Astrocyte of the spinal cord (primary cell): ENCODE measurements at regions not wholly inside any gene's neighbourhood (a gene's known extent, or its start where the extent isn't known, plus 50 kb on each side); places are given as distances from the start of the nearest gene placed in this dataset.

ENCODE experiments used
- DNase-seq: peaks from one replicate; pipeline ENCODE4 v3.0.0; 2011; ENCODE audit warnings: low read depth, low spot score
- H3K4me3 ChIP-seq: 2 replicates; pipeline ENCODE4 v1.5.1; 2011; ENCODE audit warnings: low read depth, mild to moderate bottlenecking, low read length, moderate library complexity
- in situ Hi-C: cut with HindIII; loops from 2 replicates; pipeline ENCODE4 v1.10.0; 2017; ENCODE audit warnings: low sequenced_read_pairs
- TF ChIP-seq, protein P1 (sequence below): IDR thresholded peaks from 2 replicates; pipeline ENCODE4 v1.5.1; 2012; ENCODE audit warnings: low read depth, mild to moderate bottlenecking, low read length, inconsistent platforms

DNA sequence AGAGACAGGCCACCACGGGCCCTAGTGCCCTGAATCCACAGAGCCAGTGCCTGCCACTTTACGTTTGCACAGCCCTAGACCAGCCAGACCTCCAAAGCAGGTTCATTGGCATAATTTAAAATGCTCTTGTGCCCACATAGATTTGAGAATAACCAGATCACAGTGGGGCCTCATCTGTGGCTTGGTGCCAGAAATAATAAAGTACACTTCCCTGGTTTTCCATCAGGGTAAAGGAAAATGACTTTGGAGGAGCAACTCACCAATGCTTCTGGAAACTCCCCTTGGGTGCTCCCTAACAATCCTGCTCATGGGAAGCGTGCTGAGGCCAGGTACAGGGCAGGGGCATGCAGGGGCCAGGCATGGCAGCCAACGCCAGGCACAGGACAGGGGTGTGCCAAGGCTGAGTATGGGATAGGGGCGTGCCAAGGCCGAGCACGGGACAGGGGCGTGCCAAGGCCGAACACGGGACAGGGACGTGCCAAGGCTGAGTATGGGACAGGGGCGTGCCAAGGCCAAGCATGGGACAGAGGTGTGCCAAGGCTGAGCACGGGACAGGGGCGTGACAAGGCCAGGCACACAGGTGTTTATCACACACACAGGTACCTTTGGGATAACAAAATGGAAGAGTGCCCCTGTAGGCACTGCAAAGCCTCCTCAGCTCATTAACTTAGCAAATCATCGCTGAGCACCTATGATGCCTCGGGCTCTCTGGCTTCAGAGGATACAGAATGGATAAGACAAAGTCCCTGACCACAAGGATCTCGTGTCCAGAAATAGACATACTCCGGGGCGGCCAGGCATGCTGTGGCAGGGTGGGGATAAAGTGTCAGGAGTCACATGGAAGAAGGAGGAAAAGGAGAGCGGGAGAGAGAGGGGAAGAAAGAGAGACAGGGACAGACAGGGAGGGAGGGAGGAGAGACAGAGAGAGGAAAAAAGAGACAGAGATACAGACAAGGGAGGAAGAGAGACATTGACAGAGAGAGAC is 334.7 kb downstream of the EIPR1 start:
- in situ Hi-C loops: no loop called here

DNA sequence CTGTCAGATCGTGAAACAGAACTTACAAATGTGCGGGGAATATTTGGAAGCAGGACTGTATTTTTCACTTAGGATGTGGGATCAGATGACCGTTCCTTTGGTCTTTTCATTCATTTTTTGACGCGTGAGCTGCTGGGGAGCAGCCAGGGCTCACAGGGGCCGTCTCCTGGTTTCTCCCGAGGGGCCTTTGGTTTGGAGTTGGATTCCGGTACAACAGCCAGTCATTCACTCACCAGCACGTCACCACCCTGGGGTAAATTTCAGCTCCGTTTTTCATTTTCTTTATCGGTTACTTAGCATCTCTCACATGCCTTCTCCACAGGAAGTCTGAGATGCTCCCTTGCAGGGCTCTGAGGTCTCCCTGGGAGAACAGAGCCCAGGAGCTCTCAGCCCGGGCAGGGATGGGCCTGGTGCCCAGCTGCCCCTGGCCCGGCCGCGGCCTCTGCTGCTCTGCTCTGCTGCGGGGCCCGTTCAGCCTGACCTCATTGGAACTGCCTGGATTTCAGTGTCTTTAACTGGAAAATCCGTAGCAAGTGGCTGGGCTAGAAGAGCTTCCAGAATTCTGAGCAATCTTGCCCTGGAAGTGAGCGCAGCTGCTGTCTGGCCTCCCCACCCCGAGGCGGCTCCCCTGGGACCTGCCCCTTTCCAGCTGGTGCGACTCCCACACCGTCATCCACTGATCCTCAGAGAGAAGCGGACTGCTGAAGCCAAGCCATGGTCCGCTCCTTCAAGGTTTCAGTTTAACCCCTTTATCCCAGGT is 335.6 kb downstream of the EIPR1 start:
- in situ Hi-C loops: no loop called here
- no peak overlapping the region for H3K4me3 ChIP-seq
- peak; percentile 25 for DNase-seq
- TF ChIP-seq, protein P1, sequence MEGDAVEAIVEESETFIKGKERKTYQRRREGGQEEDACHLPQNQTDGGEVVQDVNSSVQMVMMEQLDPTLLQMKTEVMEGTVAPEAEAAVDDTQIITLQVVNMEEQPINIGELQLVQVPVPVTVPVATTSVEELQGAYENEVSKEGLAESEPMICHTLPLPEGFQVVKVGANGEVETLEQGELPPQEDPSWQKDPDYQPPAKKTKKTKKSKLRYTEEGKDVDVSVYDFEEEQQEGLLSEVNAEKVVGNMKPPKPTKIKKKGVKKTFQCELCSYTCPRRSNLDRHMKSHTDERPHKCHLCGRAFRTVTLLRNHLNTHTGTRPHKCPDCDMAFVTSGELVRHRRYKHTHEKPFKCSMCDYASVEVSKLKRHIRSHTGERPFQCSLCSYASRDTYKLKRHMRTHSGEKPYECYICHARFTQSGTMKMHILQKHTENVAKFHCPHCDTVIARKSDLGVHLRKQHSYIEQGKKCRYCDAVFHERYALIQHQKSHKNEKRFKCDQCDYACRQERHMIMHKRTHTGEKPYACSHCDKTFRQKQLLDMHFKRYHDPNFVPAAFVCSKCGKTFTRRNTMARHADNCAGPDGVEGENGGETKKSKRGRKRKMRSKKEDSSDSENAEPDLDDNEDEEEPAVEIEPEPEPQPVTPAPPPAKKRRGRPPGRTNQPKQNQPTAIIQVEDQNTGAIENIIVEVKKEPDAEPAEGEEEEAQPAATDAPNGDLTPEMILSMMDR: no peak

More for the DNA sequence above, 334.7 kb downstream of the EIPR1 start:
- TF ChIP-seq, protein P1: no peak
- DNase-seq: no peak
- H3K4me3 ChIP-seq: no peak overlapping the region

DNA sequence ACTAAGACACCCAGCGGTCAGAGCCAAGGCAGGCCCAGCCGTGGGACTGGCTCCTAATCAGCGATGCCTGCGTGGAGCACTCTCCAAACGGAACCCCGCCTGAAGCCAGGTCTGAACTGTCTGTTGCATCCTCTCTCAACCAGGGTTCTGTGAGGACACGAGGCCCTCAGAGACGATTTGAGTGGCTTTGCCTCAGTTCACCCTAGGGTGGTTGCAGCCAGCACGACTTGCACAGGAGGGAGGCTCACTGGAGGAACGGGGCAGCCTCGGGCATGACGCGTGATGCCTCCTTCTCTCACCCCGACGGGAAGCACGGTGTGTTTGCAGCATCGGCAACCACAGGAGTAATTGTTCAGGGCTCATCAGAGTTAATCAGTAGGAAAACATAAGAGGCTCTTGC is 336.4 kb downstream of the EIPR1 start:
- TF ChIP-seq, protein P1: no peak
- H3K4me3 ChIP-seq: no peak overlapping the region
- no peak for DNase-seq
- in situ Hi-C loops: no loop called here

DNA sequence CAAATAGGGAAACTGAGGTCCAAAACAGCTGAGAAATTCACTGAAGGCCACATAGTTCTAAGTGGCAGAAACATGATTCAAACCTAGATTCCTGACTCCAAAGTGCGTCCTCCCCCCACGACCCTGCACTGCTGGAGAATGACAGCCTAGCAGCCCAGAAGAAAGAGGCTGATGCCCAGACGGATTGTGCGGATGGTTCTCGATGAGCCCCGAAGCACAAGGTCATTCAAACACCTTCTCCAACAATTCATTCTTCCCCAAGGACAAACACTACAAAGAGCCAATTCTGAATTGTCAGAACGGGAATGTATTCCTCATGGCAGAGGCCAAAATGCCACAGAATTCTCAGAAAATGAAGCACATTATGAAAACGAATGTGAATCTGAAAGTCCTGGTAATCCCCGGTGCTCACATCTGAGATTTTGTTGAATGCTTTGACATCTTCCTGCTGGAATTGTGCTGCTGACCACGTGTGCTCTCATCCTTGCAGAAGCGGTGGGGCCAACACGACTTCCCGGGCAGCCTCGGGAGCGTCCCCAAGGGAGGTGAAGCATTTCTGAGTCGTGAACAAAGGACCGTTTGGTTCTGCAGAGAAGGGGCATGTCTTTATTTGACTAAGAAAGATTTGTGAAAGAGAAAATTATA is 337.0 kb downstream of the EIPR1 start:
- no peak for DNase-seq
- TF ChIP-seq, protein P1: no peak
- H3K4me3 ChIP-seq: no peak overlapping the region
- in situ Hi-C loops: no loop called here

DNA sequence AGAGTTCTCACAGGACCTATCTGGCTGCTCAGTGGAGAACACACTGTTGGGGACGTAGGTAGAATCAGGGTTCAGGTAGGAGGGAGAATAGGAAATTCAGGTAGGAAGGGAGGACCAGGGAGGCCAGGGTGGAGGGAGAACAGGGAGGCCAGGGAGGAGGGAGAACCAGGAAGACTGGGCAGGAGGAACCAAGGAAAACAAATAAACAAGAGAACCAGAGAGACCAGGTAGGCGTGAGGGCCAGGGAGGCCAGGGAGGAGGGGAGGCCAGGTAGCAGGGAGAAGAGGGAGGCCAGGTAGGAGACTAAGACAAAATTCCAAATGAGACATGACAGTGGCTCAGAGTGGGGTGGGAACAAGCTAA is 337.6 kb downstream of the EIPR1 start:
- in situ Hi-C loops: no loop called here
- TF ChIP-seq, protein P1: no peak
- no peak for DNase-seq
- no peak overlapping the region for H3K4me3 ChIP-seq
